H1 (cell line): ENCODE measurements at regions not wholly inside any gene's neighbourhood (a gene's known extent, or its start where the extent isn't known, plus 50 kb on each side); places are given as distances from the start of the nearest gene placed in this dataset.

Experiments used
- FOSL1 ChIP-seq: IDR thresholded peaks from 2 replicates; pipeline ENCODE4 v1.6.1; 2011; ENCODE audit warnings: mild to moderate bottlenecking, low read depth, low read length, moderate library complexity; ENCODE audit not compliant: insufficient read depth
- GABPA ChIP-seq: IDR thresholded peaks from 2 replicates; pipeline ENCODE4 v1.6.1; 2011; ENCODE audit warnings: mild to moderate bottlenecking, low read length, moderate library complexity, borderline replicate concordance; ENCODE audit not compliant: insufficient read depth
- HDAC2 ChIP-seq, 2 experiments: fragments of 300-600 bp in 1 of 2; sonication (generic) in 1 of 2; IDR thresholded peaks; 2 replicates each; pipeline ENCODE4 v1.6.1; 2011 to 2012; ENCODE audit warnings: low read depth in 2 of 2, low read length in 2 of 2, mild to moderate bottlenecking in 2 of 2, moderate library complexity in 2 of 2, borderline replicate concordance in 1 of 2, inconsistent platforms in 1 of 2
- KDM4A ChIP-seq: IDR thresholded peaks from one replicate; pipeline ENCODE4 v1.7.1; 2012; ENCODE audit warnings: low read depth, mild to moderate bottlenecking, moderate library complexity, low read length, inconsistent platforms; ENCODE audit not compliant: severe bottlenecking
- KDM5A ChIP-seq: fragments of 200-600 bp; IDR thresholded peaks from 2 replicates; pipeline ENCODE4 v1.7.1; 2012; ENCODE audit warnings: mild to moderate bottlenecking, low read length, inconsistent platforms, mixed read lengths
- NRF1 ChIP-seq: IDR thresholded peaks from 2 replicates; pipeline ENCODE4 v1.6.1; 2011; ENCODE audit warnings: mild to moderate bottlenecking, low read depth, low read length, improper control_type of control experiment
- PHF8 ChIP-seq: fragments of 200-600 bp; sonication (generic); conservative IDR thresholded peaks from 2 replicates; pipeline ENCODE4 v1.7.1; 2012; ENCODE audit warnings: low read depth, mild to moderate bottlenecking, inconsistent platforms, low read length, moderate library complexity
- RNF2 ChIP-seq: fragments of 200-900, 300-1000 bp; sonication (generic); IDR thresholded peaks from 2 replicates; pipeline ENCODE4 v1.7.1; 2016; ENCODE audit warnings: borderline replicate concordance, low read depth, mild to moderate bottlenecking, antibody characterized with exemption, low read length; ENCODE audit not compliant: poor library complexity, severe bottlenecking; ENCODE audit errors: missing control alignments
- SIX5 ChIP-seq: IDR thresholded peaks from 2 replicates; pipeline ENCODE4 v1.6.1; 2011; ENCODE audit warnings: mild to moderate bottlenecking, low read depth, low read length
- SP2 ChIP-seq: IDR thresholded peaks from 2 replicates; pipeline ENCODE4 v1.6.1; 2012; ENCODE audit warnings: mild to moderate bottlenecking, low read length, inconsistent platforms
- YY1 ChIP-seq: IDR thresholded peaks from 2 replicates; pipeline ENCODE4 v1.6.1; 2011; ENCODE audit warnings: low read depth, mild to moderate bottlenecking, low read length
- TF ChIP-seq, protein P1 (sequence below): fragments of 300-600 bp; sonication (generic); IDR thresholded peaks from 2 replicates; pipeline ENCODE4 v1.7.1; 2012; ENCODE audit warnings: low read length, moderate library complexity, mild to moderate bottlenecking, inconsistent platforms; ENCODE audit not compliant: insufficient replicate concordance

DNA sequence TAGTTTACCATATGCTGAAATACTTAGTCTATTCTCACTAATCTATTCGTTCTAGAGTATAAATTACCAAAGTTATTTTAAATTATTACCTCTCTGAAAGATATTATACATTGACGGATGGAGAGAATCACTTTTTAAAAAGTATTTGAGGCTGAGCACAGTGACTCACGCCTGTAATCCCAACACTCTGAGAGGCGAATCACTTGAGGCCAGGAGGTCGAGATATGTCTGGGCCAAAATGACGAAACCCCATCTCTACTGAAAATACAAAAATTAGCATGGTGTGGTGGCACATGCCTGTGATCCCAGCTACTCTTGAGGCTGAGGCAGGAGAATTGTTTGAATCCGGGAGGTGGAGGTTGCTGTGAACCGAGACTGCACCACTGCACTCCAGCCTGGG lies 64.0 kb upstream of the SPATA31C2 start (continued):
- TF ChIP-seq, protein P1, sequence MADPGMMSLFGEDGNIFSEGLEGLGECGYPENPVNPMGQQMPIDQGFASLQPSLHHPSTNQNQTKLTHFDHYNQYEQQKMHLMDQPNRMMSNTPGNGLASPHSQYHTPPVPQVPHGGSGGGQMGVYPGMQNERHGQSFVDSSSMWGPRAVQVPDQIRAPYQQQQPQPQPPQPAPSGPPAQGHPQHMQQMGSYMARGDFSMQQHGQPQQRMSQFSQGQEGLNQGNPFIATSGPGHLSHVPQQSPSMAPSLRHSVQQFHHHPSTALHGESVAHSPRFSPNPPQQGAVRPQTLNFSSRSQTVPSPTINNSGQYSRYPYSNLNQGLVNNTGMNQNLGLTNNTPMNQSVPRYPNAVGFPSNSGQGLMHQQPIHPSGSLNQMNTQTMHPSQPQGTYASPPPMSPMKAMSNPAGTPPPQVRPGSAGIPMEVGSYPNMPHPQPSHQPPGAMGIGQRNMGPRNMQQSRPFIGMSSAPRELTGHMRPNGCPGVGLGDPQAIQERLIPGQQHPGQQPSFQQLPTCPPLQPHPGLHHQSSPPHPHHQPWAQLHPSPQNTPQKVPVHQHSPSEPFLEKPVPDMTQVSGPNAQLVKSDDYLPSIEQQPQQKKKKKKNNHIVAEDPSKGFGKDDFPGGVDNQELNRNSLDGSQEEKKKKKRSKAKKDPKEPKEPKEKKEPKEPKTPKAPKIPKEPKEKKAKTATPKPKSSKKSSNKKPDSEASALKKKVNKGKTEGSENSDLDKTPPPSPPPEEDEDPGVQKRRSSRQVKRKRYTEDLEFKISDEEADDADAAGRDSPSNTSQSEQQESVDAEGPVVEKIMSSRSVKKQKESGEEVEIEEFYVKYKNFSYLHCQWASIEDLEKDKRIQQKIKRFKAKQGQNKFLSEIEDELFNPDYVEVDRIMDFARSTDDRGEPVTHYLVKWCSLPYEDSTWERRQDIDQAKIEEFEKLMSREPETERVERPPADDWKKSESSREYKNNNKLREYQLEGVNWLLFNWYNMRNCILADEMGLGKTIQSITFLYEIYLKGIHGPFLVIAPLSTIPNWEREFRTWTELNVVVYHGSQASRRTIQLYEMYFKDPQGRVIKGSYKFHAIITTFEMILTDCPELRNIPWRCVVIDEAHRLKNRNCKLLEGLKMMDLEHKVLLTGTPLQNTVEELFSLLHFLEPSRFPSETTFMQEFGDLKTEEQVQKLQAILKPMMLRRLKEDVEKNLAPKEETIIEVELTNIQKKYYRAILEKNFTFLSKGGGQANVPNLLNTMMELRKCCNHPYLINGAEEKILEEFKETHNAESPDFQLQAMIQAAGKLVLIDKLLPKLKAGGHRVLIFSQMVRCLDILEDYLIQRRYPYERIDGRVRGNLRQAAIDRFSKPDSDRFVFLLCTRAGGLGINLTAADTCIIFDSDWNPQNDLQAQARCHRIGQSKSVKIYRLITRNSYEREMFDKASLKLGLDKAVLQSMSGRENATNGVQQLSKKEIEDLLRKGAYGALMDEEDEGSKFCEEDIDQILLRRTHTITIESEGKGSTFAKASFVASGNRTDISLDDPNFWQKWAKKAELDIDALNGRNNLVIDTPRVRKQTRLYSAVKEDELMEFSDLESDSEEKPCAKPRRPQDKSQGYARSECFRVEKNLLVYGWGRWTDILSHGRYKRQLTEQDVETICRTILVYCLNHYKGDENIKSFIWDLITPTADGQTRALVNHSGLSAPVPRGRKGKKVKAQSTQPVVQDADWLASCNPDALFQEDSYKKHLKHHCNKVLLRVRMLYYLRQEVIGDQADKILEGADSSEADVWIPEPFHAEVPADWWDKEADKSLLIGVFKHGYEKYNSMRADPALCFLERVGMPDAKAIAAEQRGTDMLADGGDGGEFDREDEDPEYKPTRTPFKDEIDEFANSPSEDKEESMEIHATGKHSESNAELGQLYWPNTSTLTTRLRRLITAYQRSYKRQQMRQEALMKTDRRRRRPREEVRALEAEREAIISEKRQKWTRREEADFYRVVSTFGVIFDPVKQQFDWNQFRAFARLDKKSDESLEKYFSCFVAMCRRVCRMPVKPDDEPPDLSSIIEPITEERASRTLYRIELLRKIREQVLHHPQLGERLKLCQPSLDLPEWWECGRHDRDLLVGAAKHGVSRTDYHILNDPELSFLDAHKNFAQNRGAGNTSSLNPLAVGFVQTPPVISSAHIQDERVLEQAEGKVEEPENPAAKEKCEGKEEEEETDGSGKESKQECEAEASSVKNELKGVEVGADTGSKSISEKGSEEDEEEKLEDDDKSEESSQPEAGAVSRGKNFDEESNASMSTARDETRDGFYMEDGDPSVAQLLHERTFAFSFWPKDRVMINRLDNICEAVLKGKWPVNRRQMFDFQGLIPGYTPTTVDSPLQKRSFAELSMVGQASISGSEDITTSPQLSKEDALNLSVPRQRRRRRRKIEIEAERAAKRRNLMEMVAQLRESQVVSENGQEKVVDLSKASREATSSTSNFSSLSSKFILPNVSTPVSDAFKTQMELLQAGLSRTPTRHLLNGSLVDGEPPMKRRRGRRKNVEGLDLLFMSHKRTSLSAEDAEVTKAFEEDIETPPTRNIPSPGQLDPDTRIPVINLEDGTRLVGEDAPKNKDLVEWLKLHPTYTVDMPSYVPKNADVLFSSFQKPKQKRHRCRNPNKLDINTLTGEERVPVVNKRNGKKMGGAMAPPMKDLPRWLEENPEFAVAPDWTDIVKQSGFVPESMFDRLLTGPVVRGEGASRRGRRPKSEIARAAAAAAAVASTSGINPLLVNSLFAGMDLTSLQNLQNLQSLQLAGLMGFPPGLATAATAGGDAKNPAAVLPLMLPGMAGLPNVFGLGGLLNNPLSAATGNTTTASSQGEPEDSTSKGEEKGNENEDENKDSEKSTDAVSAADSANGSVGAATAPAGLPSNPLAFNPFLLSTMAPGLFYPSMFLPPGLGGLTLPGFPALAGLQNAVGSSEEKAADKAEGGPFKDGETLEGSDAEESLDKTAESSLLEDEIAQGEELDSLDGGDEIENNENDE, result no peak
- TF ChIP-seq KDM5A, result no peak
- TF ChIP-seq YY1, result no peak
- no peak for TF ChIP-seq FOSL1
- no peak for TF ChIP-seq SIX5
- no peak for TF ChIP-seq RNF2
- no peak for TF ChIP-seq HDAC2 (IDR thresholded peaks at IDR 0.05; ENCODE audit: borderline replicate concordance in 1 of 2, low read depth in 2 of 2, low read length in 2 of 2)
- TF ChIP-seq PHF8, result no peak
- TF ChIP-seq NRF1, result no peak
- TF ChIP-seq SP2, result no peak
- TF ChIP-seq KDM4A, result no peak
- no peak for TF ChIP-seq GABPA
